ENCODE measurements at regions not wholly inside any gene's neighbourhood (a gene's known extent, or its start where the extent isn't known, plus 50 kb on each side); places are given as distances from the start of the nearest gene placed in this dataset.
A peak's percentile ranks its signal among the peaks of the same experiment; 100 is the strongest.

GRCh38 chrX:92247076-92247475 is 467.9 kb downstream of the PCDH11X start:
- ChIA-PET POLR2A (ENCODE audit: unreplicated experiment) (no interaction called here), CTCF (no interaction called here)
- WGBS, 2 experiments (ENCODE audit: extremely low coverage in 2 of 2, insufficient read length in 1 of 2) = no CpG with 5 or more reads among the region's 2 CpGs

More at GRCh38 chrX:92247076-92247475, 467.9 kb downstream of the PCDH11X start:
- Histone ChIP-seq H4K20me1 (ENCODE audit: insufficient read depth, low read length) (no peaks in the 10 kb centered on the region), H3K9me3 (ENCODE audit: control insufficient read depth, insufficient read depth, low read length) (no peaks in the 10 kb centered on the region), H2AFZ (replicated peaks; ENCODE audit: low read length, poor library complexity) (no peak overlapping the region), H4K8ac (ENCODE audit: low read depth in 2 of 2, low read length in 2 of 2) (no peak overlapping the region), H4K5ac (ENCODE audit: low read depth, low read length) (no peak overlapping the region), H3K23ac (ENCODE audit: low read depth, low read length) (no peak overlapping the region), H2BK120ac (ENCODE audit: low read depth, low read length) (peak overlapping the region; percentile 58; the same call in 1 of the 2 replicates), H3K36me3 (ENCODE audit: control insufficient read depth, insufficient read depth, low read length) (no peaks in the 10 kb centered on the region), H3K27me3 (ENCODE audit: control insufficient read depth, insufficient read depth, low read length) (no peaks in the 10 kb centered on the region), H3K9ac (ENCODE audit: low read depth, low read length) (no peak overlapping the region), H3K4me3 (ENCODE audit: insufficient read depth, low read depth, low read length) (no peak overlapping the region), H2BK20ac (ENCODE audit: low read depth, low read length) (no peak overlapping the region), H3K79me1 (ENCODE audit: low read depth in 1 of 2, low read length in 2 of 2) (no peaks in the 10 kb centered on the region), H2AK9ac (replicated peaks; ENCODE audit: low read depth, low read length, poor library complexity) (no peak overlapping the region), H3K56ac (ENCODE audit: extremely low read depth, insufficient read depth, low read length) (no peak overlapping the region), H3K4me1 (ENCODE audit: control insufficient read depth, insufficient read depth, low read length) (no peaks in the 10 kb centered on the region), H3K18ac (ENCODE audit: low read depth, low read length) (no peak overlapping the region), H3K9me1 (ENCODE audit: insufficient read depth, low read length) (no peaks in the 10 kb centered on the region; the same call in 1 of the 2 replicates), H3K4me2 (ENCODE audit: low read depth, low read length) (no peak overlapping the region), H3K14ac (replicated peaks; ENCODE audit: low read depth, low read length) (no peak overlapping the region), H3K27ac (ENCODE audit: insufficient read depth, low read length) (no peak overlapping the region), H4K91ac (ENCODE audit: insufficient read depth, low read depth, low read length) (no peak overlapping the region), H2BK15ac (ENCODE audit: low read depth, low read length) (no peak overlapping the region), H2BK5ac (ENCODE audit: low read depth, low read length, poor library complexity, severe bottlenecking) (no peak overlapping the region), H2AK5ac (ENCODE audit: low read depth, low read length) (no peak overlapping the region), H3K4ac (ENCODE audit: low read depth, low read length) (no peak overlapping the region)
- in situ Hi-C loops (cut with MboI; ENCODE audit: low sequenced_read_pairs) (no loop called here), intact Hi-C loops (cut with micrococcal nuclease) (no loop called here), dilution Hi-C loops (cut with HindIII; ENCODE audit: low sequenced_read_pairs, unreplicated experiment) (no loop called here)
- DNase-seq = peak; percentile 43
- BruUV-seq (replicated peaks) = no TSS peak
- TF ChIP-seq CTCF (conservative IDR thresholded peaks at IDR 0.05; ENCODE audit: low read depth, low read length) (no peak), CEBPB (IDR thresholded peaks at IDR 0.05; ENCODE audit: low read depth, low read length) (peak; percentile 75)
- ATAC-seq (ENCODE audit: low read depth) = peak; percentile 44
